Neural progenitor cell (in vitro differentiated cells): ENCODE measurements at regions not wholly inside any gene's neighbourhood (a gene's known extent, or its start where the extent isn't known, plus 50 kb on each side); places are given as distances from the start of the nearest gene placed in this dataset.

Experiments used
- CTCF ChIP-seq: fragments of 200-600 bp; sonication (generic); IDR thresholded peaks from 2 replicates; pipeline ENCODE4 v1.5.1; 2017; ENCODE audit warnings: antibody characterized with exemption, mild to moderate bottlenecking
- EZH2 ChIP-seq: fragments of 200-600 bp; sonication (generic); IDR thresholded peaks from 2 replicates; pipeline ENCODE4 v1.6.1; 2017; ENCODE audit warnings: antibody characterized with exemption, mild to moderate bottlenecking, moderate library complexity
- EZH2phosphoT487 ChIP-seq: fragments of 200-600 bp; sonication (generic); IDR thresholded peaks from 2 replicates; pipeline ENCODE4 v1.6.1; 2017; ENCODE audit warnings: antibody characterized with exemption

- TF ChIP-seq CTCF (no peak), EZH2 (no peak), EZH2phosphoT487 (no peak)
Measured at GRCh38 chr5:4410151-4410550, 730.0 kb upstream of the ADAMTS16 start.
